Loucy (cell line): ENCODE measurements at regions not wholly inside any gene's neighbourhood (a gene's known extent, or its start where the extent isn't known, plus 50 kb on each side); places are given as distances from the start of the nearest gene placed in this dataset.

Experiments used
- H2AFZ ChIP-seq: fragments of 200-600 bp; sonication (generic); 2 replicates; pipeline ENCODE4 v1.6.0; 2016; ENCODE audit warnings: antibody characterized with exemption, mild to moderate bottlenecking, low read length, moderate library complexity
- H3F3A ChIP-seq: fragments of 200-600 bp; 2 replicates; pipeline ENCODE4 v1.6.0; 2016; ENCODE audit warnings: antibody characterized with exemption, low read depth, mild to moderate bottlenecking
- H3K27me3 ChIP-seq: fragments of 200-600 bp; sonication (generic); 2 replicates; pipeline ENCODE4 v1.6.1; 2014; ENCODE audit warnings: low read length, mild to moderate bottlenecking; ENCODE audit not compliant: insufficient read depth, poor library complexity, severe bottlenecking
- H3K36me3 ChIP-seq: fragments of 200-600 bp; sonication (generic); 2 replicates; pipeline ENCODE4 v1.6.1; 2016; ENCODE audit warnings: low read length; ENCODE audit not compliant: insufficient read depth
- H3K4me1 ChIP-seq: fragments of 200-600 bp; sonication (generic); 2 replicates; pipeline ENCODE4 v1.5.1; 2014; ENCODE audit warnings: low read length, mild to moderate bottlenecking; ENCODE audit not compliant: insufficient read depth, poor library complexity, severe bottlenecking
- H3K4me2 ChIP-seq: fragments of 200-600 bp; sonication (generic); 2 replicates; pipeline ENCODE4 v1.6.0; 2014; ENCODE audit warnings: antibody characterized with exemption, low read length, low read depth, mild to moderate bottlenecking; ENCODE audit not compliant: poor library complexity, severe bottlenecking
- H3K4me3 ChIP-seq: fragments of 200-600 bp; sonication (generic); 2 replicates; pipeline ENCODE4 v1.5.1; 2014; ENCODE audit warnings: low read length, mild to moderate bottlenecking, mixed read lengths; ENCODE audit not compliant: poor library complexity, severe bottlenecking
- H3K79me2 ChIP-seq: fragments of 200-600 bp; sonication (generic); 2 replicates; pipeline ENCODE4 v1.6.1; 2014; ENCODE audit warnings: low read length; ENCODE audit not compliant: insufficient read depth
- H3K9ac ChIP-seq: fragments of 200-600 bp; sonication (generic); 2 replicates; pipeline ENCODE4 v1.6.0; 2014; ENCODE audit warnings: mild to moderate bottlenecking, low read depth, low read length, moderate library complexity; ENCODE audit not compliant: poor library complexity, severe bottlenecking
- H3K9me2 ChIP-seq: fragments of 200-600 bp; sonication (generic); replicated peaks from 2 replicates; pipeline ENCODE4 v1.6.1; 2016; ENCODE audit warnings: low read depth, low read length, mixed read lengths
- H3K9me3 ChIP-seq: fragments of 200-600 bp; sonication (generic); 2 replicates; pipeline ENCODE4 v1.6.1; 2014; ENCODE audit warnings: mild to moderate bottlenecking, antibody characterized with exemption, low read length, low read depth; ENCODE audit not compliant: insufficient read depth
- H4K20me1 ChIP-seq: fragments of 200-600 bp; sonication (generic); 2 replicates; pipeline ENCODE4 v1.6.0; 2014; ENCODE audit warnings: antibody characterized with exemption, low read length, mild to moderate bottlenecking; ENCODE audit not compliant: insufficient read depth, poor library complexity, severe bottlenecking
- CTCF ChIP-seq: fragments of 200-600 bp; sonication (generic); conservative IDR thresholded peaks from 2 replicates; pipeline ENCODE4 v1.5.1; 2014; ENCODE audit warnings: mild to moderate bottlenecking, antibody characterized with exemption, low read length
- EZH2phosphoT487 ChIP-seq: fragments of 200-600 bp; IDR thresholded peaks from 2 replicates; pipeline ENCODE4 v1.6.1; 2018; ENCODE audit warnings: antibody characterized with exemption, mild to moderate bottlenecking, moderate library complexity, borderline replicate concordance

- Histone ChIP-seq H2AFZ (no peak overlapping the region), H4K20me1 (no peaks in the 10 kb centered on the region), H3K9me2 (no peaks in the 10 kb centered on the region), H3K79me2 (no peaks in the 10 kb centered on the region), H3K4me1 (no peaks in the 10 kb centered on the region), H3K4me2 (no peak overlapping the region), H3F3A (no peaks in the 10 kb centered on the region), H3K27me3 (peaks cover 5% of the 10 kb centered on the region), H3K9ac (no peak overlapping the region), H3K9me3 (peaks cover 13% of the 10 kb centered on the region; the same call in 1 of the 2 replicates), H3K36me3 (no peaks in the 10 kb centered on the region), H3K4me3 (no peak overlapping the region)
- no peak for TF ChIP-seq CTCF
- TF ChIP-seq EZH2phosphoT487, result no peak
Observed at GRCh38 chr10:31621733-31622132, 302.7 kb downstream of the ZEB1 start.

DNA sequence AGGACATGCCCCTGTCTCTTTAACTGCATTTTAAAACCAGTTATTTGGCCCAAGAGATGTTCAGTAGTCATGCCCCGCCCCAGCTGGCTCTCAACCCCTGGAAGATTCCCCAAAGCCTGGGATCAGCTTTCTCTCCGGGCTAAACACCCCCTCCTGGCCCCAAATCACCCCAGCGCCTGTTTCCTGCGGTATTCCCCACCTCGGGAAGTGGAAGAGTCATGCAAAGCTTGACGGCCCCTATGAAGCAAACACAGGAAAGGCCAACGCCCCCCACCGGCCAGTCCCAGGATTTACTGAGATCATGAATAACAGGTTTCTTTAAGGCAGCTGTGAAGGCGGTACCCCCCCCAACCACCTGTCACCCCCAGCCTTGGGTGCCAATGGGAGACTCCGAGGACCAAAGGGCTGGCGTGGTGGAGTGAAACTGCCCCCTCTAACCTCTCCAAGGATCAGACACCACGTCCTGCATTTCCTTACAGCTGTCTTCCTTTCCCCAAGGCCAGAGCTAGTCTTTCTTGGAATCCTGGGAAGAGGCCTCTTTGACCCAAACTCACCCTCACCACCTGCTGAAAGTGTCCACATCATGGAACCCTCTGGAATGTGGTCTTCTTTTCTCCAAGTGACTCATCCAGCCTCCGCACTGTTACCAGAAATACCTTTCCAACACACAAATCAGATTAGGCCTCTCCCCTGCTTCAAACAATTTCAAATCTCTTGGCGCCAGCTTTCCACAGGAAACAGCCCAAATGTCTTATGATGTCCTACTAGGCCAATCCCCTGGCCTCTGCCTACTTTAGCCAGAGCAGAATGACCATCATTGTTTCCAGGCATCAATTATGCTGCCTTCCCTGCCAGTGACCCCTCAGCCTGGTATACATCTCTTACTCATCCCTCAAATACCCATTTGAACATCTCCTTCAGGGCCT lies 301.5 kb downstream of the ZEB1 start:
- no peak overlapping the region for H3K9ac ChIP-seq
- H3K36me3 ChIP-seq, result no peaks in the 10 kb centered on the region
- H3K9me2 ChIP-seq, result no peaks in the 10 kb centered on the region
- H3K4me2 ChIP-seq, result no peak overlapping the region
- H3K79me2 ChIP-seq, result no peaks in the 10 kb centered on the region
- H3K4me1 ChIP-seq, result no peaks in the 10 kb centered on the region
- H3K9me3 ChIP-seq, result peaks cover 2% of the 10 kb centered on the region; the same call in 1 of the 2 replicates
- TF ChIP-seq EZH2phosphoT487 (no peak), CTCF (no peak)
- peaks cover 3% of the 10 kb centered on the region for H3K27me3 ChIP-seq
- H2AFZ ChIP-seq, result no peak overlapping the region
- no peak overlapping the region for H3K4me3 ChIP-seq
- no peaks in the 10 kb centered on the region for H3F3A ChIP-seq
- H4K20me1 ChIP-seq, result no peaks in the 10 kb centered on the region

- Histone ChIP-seq H3F3A (no peaks in the 10 kb centered on the region), H3K9me2 (no peaks in the 10 kb centered on the region), H3K79me2 (no peaks in the 10 kb centered on the region), H2AFZ (no peak overlapping the region), H3K4me1 (no peaks in the 10 kb centered on the region), H4K20me1 (no peaks in the 10 kb centered on the region), H3K9me3 (no peaks in the 10 kb centered on the region; the same call in 1 of the 2 replicates), H3K36me3 (no peaks in the 10 kb centered on the region), H3K4me3 (no peak overlapping the region), H3K27me3 (no peaks in the 10 kb centered on the region), H3K9ac (no peak overlapping the region), H3K4me2 (no peak overlapping the region)
- no peak for TF ChIP-seq EZH2phosphoT487
- no peak for TF ChIP-seq CTCF
Observed at GRCh38 chr10:31619531-31620061, 300.6 kb downstream of the ZEB1 start.
